GM10248 (cell line): ENCODE measurements at regions not wholly inside any gene's neighbourhood (a gene's known extent, or its start where the extent isn't known, plus 50 kb on each side); places are given as distances from the start of the nearest gene placed in this dataset.
"Not testable (repeated sequence)": the region's sequence is repeated elsewhere in the genome, so short reads cannot be mapped to it uniquely, and the experiment has no call there.

Source experiments
- CTCF ChIA-PET: fragments of 300-600 bp; sonication (Branson Sonifier 250); formaldehyde crosslinking; extraction: SDS; loops from one replicate; lab custom pipeline; 2021; ENCODE audit warnings: antibody characterized with exemption; lab: Yijun Ruan, JAX
- POLR2A ChIA-PET: fragments of 350-650 bp; sonication (Branson Sonifier 250); formaldehyde crosslinking; extraction: SDS; loops from one replicate; lab custom pipeline; 2020; ENCODE audit warnings: antibody characterized with exemption; lab: Yijun Ruan, JAX
- DNase-seq: peaks from one replicate; pipeline ENCODE4 v3.0.0; 2012; ENCODE audit errors: extremely low spot score
- TF ChIP-seq, protein P1 (sequence below): IDR thresholded peaks from 2 replicates; pipeline ENCODE4 v1.5.1; 2012; ENCODE audit warnings: mild to moderate bottlenecking, low read depth; ENCODE audit errors: extremely low read depth, missing control alignments, control extremely low read depth

DNA sequence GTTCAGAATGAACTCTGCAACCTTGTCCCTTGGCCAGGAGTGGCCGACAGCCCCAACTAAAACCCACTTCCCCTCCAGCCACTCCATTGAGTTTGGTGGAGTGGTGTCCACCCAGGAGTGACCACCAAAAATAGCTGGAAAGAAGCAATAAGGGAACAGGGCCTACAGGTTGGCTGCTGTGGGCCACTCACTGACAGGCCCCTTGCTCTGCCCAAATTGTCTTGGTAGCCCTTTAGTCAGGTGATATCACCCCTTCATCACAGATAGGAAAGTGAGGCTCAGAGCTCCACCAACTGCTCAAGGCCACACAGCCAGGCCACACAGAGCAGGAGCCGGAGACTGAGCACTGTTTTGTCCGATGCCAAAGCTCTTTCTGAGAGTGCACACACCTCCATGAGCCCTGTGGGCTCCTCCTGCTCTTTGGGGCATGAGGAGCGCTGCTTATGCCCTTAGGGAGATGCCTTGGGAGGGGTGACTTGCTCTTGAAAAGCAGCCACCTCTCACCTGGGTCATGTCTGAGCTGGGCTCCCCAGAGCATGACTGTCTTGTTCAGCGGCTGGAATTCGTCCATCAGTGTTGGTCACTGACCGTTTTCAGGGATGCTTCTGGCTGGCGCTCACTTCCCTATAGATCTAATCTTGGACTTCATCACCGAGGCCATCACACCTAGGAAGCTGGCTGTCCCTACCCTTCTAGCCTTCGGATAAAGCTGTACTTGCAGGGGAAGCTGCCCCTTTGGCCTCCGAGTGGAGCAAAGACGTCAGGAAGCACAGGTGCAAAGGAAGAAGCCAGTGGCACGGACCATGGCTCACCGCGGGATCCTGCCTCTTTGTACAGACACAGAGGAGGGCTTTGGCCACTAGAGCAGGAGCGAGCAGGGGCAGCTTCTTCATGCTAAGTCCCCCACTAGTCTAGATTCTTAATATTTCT is 186.0 kb upstream of the ZNF469 start:
- TF ChIP-seq, protein P1, sequence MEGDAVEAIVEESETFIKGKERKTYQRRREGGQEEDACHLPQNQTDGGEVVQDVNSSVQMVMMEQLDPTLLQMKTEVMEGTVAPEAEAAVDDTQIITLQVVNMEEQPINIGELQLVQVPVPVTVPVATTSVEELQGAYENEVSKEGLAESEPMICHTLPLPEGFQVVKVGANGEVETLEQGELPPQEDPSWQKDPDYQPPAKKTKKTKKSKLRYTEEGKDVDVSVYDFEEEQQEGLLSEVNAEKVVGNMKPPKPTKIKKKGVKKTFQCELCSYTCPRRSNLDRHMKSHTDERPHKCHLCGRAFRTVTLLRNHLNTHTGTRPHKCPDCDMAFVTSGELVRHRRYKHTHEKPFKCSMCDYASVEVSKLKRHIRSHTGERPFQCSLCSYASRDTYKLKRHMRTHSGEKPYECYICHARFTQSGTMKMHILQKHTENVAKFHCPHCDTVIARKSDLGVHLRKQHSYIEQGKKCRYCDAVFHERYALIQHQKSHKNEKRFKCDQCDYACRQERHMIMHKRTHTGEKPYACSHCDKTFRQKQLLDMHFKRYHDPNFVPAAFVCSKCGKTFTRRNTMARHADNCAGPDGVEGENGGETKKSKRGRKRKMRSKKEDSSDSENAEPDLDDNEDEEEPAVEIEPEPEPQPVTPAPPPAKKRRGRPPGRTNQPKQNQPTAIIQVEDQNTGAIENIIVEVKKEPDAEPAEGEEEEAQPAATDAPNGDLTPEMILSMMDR: no peak
- DNase-seq: no peak
- ChIA-PET CTCF (interaction anchor here (1.2 to 3.7 kb wide), 2 partner anchors 114 to 241 kb away, joined by 3 to 21 read pairs; no protein-coding TSS in a partner anchor), POLR2A (no interaction called here)

DNA sequence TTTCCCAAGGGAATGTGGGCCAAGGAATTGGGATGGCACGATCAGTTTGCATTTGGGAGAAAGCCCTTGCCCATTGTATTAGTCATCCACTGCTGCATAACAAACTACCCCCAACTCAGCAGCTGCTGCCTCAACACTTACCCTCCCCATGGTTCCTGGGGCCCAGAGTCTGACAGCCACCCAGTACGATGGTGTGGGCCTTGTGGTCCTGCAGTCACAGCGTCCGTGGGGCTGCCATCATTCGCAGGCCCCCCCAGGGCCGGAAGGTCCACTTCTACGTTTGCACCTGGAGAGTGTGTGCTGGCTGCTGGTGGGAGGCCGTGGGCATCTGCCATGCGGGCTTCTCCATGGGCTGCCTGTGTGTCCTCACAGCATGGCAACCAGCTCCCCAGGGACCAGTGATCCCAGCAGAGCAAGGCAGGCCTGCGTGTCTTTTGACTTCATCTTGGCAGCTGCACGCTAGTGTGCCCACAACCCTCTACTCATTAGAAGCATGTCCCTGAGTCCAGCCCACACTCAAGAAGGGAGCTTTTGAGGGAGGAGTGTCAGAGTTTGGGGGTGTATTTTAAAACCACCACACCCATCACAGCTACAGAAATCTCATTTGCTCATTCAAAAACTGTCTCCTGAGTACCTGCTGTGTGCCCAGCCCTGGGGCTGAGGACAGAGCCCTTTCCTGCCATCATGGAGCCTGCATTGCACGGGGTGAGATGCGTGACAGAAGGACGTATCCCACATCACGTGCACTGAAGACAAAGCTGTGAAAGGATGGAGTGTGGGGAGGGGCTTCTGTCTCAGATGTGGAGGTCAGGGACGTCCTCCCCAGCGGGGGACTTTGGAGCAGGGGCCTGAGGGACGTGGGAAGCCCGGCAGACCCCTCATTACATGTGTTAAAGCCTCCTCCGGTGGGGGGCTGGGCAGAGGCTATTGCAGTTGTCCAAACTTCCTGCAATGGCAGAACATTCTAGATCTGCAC is 185.0 kb upstream of the ZNF469 start:
- TF ChIP-seq, protein P1: no peak
- DNase-seq: no peak
- POLR2A ChIA-PET: no interaction called here
- CTCF ChIA-PET: no interaction called here

DNA sequence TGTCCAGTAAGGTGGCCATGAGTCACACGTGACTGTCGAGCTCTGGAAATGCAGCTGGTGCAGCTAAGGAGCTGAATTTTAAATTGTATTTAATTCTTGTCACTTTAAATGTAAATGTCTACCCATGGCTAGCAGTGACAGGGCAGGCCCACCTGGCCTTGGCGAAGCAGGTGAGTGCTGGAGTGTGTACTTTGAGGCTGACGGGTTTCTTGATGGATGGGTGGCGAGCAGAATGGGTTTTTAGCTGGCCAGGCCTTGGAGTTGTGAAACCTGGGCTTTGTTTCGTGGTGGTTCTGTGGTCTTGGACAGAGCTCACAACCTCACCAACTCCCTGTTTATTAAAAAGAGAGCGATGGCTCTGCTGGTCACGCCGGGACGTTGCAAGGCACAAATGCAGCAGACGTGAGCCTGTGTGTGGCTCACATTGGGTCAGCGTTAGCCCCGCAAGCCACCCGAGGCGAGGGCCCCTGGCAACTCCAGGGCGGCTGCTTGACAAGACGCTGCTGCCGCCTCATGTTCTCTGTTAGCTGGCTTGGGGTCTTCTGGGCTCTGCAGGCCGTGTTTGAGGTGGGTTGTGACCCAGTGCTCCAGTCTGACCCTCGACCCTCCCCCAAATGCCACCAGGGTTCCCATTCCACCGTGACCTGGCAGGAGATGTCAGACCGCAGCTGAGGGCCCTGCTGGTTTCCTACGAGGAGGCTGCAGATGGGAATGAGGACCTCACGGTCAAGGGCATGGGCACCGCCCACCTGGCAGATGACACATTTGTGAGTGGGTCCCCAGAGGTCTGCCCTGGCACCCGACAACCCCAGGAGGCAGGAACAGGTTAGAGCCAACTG is 184.1 kb upstream of the ZNF469 start:
- POLR2A ChIA-PET, DNase-seq, CTCF ChIA-PET: not testable (repeated sequence)

DNA sequence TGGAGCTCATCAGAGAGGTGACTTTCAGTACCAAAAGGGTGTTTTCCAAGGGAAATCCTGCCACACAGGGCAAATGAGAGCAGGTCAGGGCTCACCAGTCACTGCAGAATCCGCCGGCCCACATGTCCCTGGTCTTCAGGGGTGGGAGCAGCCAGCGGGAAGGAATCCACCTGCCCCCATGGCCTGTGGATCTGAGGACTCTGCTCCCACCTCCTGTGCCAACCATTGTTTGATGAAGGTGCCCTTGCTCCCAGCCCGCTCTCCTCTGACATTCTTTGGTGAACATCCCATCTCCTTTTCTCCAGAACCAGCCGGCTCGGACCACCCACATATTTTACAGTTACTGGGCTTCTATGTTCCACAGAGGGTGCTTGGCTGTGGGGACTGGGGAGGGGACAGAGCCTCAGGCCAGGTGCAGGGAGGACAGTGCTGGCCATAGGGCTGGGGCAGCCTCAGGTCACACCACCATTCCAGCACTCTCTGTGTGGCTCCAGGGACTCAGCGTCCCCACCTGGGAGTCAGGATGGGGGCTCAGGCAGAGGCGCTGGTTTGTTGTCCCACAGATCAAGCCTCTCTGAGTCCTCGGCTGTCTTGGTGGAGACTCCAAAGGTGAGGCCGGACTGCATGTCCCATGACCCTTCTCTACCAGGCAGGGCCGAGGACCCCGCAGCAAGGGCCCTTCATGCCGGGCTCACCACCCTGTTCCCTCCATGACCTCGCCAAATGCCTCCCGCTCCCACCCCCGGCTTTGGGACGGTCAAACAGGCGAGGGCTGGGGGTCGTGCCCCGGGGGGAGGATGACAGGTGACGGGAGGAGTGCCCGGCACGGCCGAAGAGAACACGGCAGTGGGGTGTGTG is 183.2 kb upstream of the ZNF469 start:
- DNase-seq, CTCF ChIA-PET, POLR2A ChIA-PET: not testable (repeated sequence)

DNA sequence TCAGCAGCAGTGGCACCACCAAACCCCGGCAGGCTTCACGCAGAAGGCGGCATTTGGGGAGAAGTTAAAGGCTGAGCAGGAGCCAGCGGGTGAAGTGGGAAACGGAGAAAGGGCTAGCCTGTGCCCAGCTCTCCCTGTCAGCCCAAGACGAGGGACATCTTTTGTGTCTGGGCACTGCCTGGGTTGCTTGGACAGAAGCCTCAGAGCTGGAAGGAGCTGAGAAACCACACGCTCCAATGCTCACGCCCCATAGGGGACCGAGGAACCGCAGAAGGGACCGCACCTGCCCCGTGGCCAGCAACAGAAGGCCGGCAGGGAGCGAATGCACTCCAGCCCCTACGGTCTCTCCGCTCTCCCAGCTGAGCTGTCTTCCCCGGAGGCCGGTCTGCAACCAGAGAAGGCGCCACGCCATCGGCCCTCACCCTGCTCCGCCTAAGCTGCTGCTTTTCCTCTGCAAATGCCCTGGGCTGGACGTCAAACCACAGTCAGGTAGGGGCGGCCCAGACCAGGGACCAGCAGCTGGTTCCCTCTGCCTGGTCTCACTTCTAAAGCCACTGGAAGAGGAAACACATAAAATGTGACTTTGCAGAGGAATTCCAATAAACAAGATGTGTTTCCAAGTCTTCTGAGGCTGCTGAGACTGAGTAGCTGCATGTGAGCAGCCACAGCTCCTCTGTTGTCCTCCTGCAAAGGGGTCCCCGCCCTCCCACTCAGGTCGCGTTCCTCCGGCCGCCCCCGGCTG is 182.4 kb upstream of the ZNF469 start:
- DNase-seq, POLR2A ChIA-PET, CTCF ChIA-PET: not testable (repeated sequence)

DNA sequence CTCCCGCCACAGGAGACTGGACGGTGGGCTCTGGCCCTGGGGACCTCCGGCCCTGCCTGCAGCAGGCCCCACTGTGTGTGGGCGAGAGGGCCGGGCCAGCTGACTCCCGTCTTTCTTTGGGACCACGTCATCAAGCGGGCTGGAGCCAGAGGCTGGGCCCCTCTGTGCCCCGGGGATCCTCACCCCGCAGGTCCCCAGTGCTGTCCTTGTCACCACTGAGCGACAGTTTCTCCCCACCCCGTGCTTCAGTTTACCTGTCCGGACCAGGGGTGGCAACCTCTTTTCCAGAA is 181.9 kb upstream of the ZNF469 start:
- no peak for DNase-seq
- POLR2A ChIA-PET: no interaction called here
- TF ChIP-seq, protein P1: no peak
- CTCF ChIA-PET: no interaction called here

DNA sequence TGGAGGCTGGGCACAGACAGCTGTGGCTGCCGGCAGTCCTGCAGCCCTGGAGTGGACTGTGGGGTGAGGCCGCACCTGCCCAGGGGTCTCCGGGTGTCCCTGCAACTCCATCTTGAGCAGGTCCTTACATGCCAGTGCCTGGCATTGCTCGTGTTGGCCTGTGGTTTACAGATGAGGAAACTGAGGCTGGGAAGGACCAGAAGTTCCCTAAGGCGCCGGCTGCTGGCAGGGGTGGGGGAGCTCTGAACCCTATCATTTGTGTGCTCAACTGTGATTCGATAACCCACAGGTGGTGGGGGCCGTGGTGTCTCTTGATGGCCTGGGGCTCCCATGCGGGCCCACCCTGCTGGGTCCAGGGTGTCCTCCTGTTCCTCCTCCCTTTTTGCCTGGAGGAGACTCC is 181.1 kb upstream of the ZNF469 start:
- DNase-seq, CTCF ChIA-PET, POLR2A ChIA-PET: not testable (repeated sequence)
